ENCODE measurements at regions not wholly inside any gene's neighbourhood (a gene's known extent, or its start where the extent isn't known, plus 50 kb on each side); places are given as distances from the start of the nearest gene placed in this dataset.
"Not testable (repeated sequence)": the region's sequence is repeated elsewhere in the genome, so short reads cannot be mapped to it uniquely, and the experiment has no call there.

GRCh38 chr22:44650806-44651205, 51.2 kb upstream of the PRR5 start:
- DNase-seq, result no peak

DNA sequence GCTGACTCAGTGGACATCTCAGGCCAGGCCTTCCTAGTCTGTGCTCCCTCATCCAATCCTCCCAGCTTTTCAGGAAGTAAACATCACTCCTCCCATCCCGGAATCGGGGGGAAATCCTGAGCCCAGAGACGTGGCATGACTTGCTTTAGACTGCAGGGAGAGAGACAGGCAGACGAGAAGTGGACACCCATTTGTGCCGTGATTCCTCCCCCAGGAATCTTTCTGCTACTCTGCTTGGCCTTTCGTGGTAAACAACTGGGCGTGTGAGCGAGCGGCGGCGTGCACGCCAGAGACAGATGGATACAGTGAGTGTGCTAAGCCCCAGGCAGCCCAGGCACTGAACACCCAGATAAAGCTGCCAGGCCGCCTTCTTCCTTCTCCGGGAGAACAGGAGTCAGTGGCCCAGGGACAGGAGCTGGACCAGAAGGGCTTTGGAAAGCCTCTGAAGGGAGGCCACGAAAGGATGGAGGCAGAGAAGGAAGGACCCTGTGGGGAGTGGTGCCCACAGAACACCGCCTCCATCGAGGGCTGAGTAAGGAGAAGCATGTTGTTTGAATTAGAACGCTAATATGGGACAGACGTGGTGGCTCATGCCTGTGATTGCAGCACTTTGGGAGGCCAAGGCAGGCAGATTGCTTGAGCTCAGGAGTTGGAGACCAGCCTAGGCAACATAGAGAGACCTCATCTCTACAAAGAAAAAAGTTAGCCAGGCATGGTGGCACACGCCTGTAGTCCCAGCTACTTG, 53.0 kb upstream of the PRR5 start:
- no peak for DNase-seq

- no peak for DNase-seq
Measured at GRCh38 chr22:44648085-44648820, 53.8 kb upstream of the PRR5 start.

- no peak for DNase-seq
Measured at GRCh38 chr22:44647141-44647540, 54.9 kb upstream of the PRR5 start.

GRCh38 chr22:44646668-44647067, 55.3 kb upstream of the PRR5 start:
- DNase-seq, result no peak

- DNase-seq, result no peak
Measured at GRCh38 chr22:44646141-44646540, 55.9 kb upstream of the PRR5 start.

GRCh38 chr22:44645531-44645930, 56.5 kb upstream of the PRR5 start:
- no peak for DNase-seq

GRCh38 chr22:44645083-44645482, 56.9 kb upstream of the PRR5 start:
- no peak for DNase-seq

- not testable (repeated sequence) for DNase-seq
Measured at GRCh38 chr22:44643526-44644101, 58.4 kb upstream of the PRR5 start.

- no peak for DNase-seq
Measured at GRCh38 chr22:44642096-44642644, 59.8 kb upstream of the PRR5 start.

DNA sequence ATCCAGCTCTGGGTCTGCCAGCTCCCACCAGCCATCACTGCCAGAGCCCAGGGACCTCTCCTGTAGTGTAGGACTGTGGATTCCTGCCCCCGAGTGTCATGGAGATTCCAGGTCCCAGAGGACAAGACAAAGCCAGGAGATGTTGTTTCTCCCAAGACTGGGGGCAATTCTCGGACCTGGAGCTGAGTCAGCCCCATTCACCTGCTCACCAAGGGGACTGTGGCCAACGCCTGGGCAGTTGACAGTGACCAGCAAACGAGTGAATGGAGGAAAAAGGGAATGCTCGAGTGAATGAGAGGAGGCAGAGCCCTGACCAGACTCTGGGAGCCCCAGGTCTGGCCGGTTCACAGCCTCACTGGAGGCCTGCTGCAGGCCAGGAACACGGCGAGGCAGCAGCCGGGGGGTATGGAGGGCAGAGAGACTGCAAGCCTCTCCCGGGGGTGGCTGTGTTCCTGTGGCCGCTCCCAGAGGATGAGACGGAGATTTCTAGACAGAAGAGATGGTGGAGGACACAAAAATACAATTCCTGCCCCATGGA, 61.3 kb upstream of the PRR5 start:
- no peak for DNase-seq

DNA sequence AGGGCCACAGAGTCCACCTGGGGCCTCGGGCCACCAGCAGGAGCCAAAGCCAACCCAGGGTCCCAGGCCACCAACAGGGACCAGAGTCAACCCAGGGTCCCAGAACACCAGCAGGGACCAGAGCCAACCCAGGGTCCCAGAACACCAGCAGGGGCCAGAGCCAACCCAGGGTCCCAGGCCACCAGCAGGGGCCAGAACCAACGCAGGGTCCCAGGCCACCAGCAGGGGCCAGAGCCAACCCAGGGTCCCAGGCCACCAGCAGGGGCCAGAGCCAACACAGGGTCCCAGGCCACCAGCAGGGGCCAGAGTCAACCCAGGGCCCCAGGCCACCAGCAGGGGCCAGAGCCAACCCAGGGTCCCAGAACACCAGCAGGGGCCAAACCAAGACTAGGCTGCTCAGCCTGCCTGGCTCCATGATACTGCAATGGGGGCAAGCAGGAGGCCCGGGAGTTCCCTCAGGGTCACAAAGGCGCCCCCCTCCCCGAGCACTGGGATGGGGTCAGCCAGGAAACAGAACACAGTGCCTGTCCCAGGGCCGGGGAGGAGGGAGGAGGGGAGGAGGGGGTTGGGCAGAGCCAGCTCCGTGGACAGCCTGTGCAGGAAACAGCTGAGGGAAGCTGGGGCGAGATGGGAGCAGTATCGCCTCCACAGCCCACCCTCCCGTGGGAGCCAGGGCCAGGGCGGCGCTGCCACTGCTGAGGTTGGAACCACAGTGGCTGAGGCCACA, 62.0 kb upstream of the PRR5 start:
- DNase-seq, result no peak

- DNase-seq, result no peak
Measured at GRCh38 chr22:44638971-44639760, 62.8 kb upstream of the PRR5 start.

DNA sequence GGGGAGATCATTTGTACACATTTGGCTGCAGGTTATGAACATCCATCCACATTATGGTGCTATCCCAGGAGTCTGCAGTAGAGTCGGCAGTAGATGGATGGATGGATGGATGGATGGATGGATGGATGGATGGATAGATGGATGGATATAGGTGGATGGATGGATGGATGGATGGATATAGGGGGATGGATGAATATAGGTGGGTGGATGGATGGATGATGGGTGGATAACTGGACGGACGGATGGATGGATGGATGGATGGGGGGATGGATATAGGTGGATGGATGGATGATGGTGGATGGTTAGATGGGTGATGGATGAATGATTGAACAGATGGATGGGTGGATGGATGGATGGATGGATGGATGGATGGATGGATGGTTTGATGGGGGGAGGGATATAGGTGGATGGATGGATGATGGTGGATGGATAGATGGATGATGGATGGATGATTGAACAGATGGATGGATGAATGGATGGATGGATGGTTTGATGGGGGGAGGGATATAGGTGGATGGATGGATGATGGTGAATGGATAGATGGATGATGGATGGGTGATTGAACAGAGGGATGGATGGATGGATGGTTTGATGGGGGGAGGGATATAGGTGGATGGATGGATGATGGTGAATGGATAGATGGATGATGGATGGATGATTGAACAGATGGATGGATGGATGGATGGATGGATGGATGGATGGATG, 65.3 kb upstream of the PRR5 start:
- DNase-seq, result not testable (repeated sequence)

DNA sequence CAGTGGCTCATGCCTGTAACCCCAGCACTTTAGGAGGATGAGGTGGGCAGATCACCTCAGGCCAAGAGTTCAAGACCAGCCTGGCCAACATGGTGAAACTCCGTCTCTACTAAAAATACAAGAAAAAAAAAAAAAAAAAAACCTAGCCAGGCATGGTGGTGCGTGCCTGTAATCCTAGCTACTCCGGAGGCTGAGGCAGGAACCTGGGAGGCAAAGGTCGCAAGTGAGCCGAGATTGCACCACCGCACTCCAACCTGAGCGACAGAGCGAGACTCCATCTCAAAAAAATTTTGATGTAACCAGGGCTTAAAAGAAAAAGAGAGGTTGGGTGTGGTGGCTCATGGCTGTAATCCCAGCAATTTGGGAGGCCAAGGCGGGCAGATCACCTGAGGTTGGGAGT, 66.4 kb upstream of the PRR5 start:
- not testable (repeated sequence) for DNase-seq

GRCh38 chr22:44634426-44635321, 67.3 kb upstream of the PRR5 start:
- DNase-seq, result no peak

DNA sequence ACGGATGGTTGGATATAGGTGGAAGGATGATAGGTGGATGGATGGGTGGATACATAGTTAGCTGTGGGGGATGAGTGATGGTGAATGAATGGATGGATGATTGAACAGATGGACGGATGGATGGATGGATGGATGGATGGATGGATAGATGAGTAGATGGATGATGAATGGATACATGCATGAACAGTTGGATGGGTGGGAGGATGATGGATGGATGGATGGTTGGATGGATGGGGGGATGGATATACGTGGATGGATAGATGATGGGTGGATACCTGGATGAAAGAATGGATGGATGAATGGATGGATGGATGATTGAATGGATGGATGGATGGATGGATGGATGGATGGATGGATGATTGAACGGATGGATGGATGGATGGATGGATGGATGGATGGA, 68.4 kb upstream of the PRR5 start:
- DNase-seq, result no peak

DNA sequence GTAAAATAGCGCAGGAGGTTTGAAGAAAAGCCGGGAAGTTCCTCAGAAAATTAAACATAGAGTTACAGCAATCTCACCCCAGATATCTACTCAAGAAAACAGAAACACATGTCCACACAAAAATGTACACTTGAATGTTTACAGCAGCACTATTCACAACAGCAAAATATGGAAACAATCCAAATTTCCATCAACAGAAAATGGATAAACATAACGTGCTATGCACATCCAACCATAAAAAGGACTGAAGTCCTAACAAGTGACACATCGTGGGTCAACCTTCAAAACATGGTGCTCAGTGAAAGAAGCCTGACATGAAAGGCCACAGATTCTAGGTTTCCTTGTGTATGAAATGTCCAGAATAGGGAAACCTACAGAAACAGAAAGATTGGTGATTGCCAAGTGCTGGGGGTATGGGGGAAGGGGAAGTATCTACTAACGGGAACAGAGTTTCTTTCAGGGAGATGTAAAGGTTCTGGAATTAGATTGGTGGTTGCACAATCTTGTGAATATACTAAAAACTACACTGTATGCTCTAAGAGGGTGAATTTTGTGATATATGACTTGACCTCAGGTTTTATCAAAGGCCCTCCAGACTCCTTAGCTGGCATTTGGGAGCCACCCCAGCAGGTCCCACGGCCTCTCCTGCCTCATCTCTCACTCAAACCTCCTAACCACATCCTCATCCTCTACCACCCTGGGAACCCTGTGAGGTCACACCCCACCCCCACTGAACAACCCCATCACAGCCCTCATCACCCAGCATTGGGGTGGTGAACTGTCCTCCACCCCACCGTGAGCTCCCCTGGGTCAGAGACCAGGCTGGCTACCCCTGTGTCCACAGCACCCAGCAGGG, 69.2 kb upstream of the PRR5 start:
- peak; percentile 19 for DNase-seq

DNA sequence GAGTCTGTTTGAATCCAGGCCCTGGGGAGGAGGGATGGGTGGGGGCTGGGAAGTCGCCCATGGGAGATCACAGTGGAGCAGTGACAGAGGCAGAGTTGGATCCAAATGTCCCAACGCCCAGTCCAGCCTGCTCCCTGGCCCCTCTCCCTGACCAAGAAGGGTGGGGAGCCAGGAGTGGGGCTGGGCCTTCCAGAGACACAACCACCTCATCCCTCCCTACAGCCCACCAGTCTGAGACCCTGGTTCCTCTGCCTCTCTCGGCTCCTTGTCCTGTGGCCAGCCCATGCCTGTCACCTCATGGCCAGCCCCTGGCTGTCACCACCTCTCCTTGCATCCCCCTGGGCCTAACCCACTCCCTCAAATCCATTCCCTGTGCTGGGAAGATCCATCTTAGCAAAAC, 71.2 kb upstream of the PRR5 start:
- no peak for DNase-seq

Measured in CD4-positive, alpha-beta T cell treated with Interferon gamma for 1 hour (primary cell).